Activated T-cell treated with anti-CD3 and anti-CD28 coated beads, Interleukin-2, amount 50 U/mL, for 4 hours (primary cell): ENCODE measurements at regions not wholly inside any gene's neighbourhood (a gene's known extent, or its start where the extent isn't known, plus 50 kb on each side); places are given as distances from the start of the nearest gene placed in this dataset.

Experiments
- ATAC-seq, 2 donors: fragments of 200-7000 bp; cut with Tn5 transposase; one replicate each; pipeline ENCODE4 v1.10.0; 2021
- DNase-seq: peaks from one replicate; pipeline ENCODE4 v3.0.0-alpha.2; 2020
- H3K27me3 Mint-ChIP-seq: one replicate; pipeline ENCODE4 v1.8.0; 2021; ENCODE audit warnings: low read depth, mixed read lengths
- H3K36me3 Mint-ChIP-seq: one replicate; pipeline ENCODE4 v1.8.0; 2022; ENCODE audit warnings: mixed read lengths; ENCODE audit not compliant: insufficient read depth
- H3K4me1 Mint-ChIP-seq: one replicate; pipeline ENCODE4 v1.8.0; 2021; ENCODE audit warnings: low read depth, mixed read lengths
- H3K4me3 Mint-ChIP-seq: one replicate; pipeline ENCODE4 v1.8.0; 2021; ENCODE audit warnings: mild to moderate bottlenecking, moderate library complexity, mixed read lengths
- H3K9me3 Mint-ChIP-seq: one replicate; pipeline ENCODE4 v1.8.0; 2021; ENCODE audit warnings: mixed read lengths

DNA sequence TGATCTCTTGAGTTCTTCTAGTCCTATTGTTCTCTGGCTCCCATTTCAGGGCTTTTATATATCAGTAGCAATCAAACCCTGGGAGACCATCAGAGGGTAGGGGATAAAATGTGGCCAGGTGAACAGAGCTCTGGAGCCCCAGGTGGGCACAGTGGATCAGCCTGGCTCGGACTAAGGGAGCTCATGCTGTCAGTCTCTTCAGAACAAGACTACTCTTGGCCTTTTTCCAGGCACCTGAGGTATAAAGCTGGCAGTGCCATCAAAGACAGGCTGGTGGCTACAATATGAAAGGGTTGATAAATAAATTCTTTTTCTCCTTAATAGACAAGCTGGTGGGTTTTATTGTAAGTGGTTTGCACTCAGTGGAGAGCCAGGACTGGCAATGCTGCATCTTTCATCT, 160.0 kb upstream of the CCL2 start:
- ATAC-seq (no peak), DNase-seq (no peak)
- H3K4me1 Mint-ChIP-seq, result no peaks in the 10 kb centered on the region
- no peak overlapping the region for H3K4me3 Mint-ChIP-seq
- peaks cover 19% of the 10 kb centered on the region for H3K27me3 Mint-ChIP-seq
- H3K9me3 Mint-ChIP-seq, result no peaks in the 10 kb centered on the region
- no peaks in the 10 kb centered on the region for H3K36me3 Mint-ChIP-seq

DNA sequence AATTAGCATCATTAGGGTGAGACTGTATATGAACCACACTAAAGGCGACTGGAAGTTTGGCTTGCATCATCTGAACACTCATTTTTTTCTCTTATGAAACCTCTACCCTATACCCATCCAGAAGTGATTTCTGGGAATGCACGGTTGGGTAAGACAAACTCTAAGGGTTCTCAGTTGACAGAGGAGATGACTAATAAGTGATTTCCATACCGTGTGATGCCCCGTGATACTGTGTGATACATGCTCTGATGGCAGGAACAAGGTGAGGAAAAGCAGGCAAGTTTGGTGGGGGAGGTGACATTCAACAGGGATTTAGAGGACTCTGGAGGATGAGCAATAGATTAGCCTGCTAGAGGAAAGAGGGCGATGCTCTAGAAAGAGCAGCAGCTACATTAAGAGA, 156.4 kb upstream of the CCL2 start:
- no peak for DNase-seq
- H3K4me1 Mint-ChIP-seq, result no peaks in the 10 kb centered on the region
- no peak overlapping the region for H3K4me3 Mint-ChIP-seq
- no peak for ATAC-seq
- peaks cover 17% of the 10 kb centered on the region for H3K27me3 Mint-ChIP-seq
- no peaks in the 10 kb centered on the region for H3K36me3 Mint-ChIP-seq
- H3K9me3 Mint-ChIP-seq, result no peaks in the 10 kb centered on the region

DNA sequence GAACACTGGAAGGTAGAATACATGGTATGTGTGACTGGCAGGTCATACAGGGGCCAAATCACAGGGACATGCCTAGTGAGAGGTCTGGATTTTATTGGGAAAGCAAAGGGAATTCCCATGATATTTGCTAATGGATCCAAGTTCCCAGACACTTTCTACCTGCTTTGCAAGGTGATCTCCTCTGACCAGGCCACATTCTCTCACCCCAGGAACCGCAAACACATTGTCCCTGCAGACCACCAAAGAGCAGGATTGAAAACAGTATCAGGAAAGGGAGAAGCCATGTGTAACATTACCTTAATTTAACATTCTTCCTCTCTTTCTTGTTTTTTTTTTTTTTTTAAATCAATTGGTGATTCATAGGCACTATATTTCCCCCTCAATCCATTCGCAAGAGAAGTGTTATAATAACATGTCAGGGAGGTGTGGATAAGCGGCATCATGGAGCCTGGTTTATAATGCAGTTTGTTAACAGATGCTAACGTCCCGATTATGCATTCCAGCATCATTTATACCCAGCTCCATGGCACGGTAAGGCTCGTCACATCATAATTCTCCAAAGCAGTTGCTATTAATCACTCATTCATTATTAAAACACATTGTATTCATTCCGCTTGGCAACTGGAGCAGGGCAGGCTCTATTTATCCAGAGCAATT, 155.1 kb upstream of the CCL2 start:
- H3K9me3 Mint-ChIP-seq, result no peaks in the 10 kb centered on the region

DNA sequence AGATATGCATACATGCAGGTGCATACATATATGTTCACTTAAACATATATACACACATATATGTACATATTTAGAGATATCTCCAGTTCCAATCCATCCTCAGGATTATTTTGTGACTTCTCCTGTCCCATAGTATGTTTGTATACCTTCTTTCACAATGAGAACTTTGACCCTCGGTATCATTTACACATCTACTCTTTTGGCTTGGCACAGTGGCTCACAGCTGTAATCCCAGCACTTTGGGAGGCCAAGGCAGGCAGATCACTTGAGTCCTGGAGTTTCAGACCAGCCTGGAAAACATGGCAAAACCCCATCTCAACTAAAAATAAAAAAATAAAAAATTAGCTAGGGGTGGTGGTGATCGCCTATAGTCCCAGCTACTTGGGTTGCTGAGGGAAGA, 148.1 kb upstream of the CCL2 start:
- Mint-ChIP-seq H3K36me3 (no peaks in the 10 kb centered on the region), H3K27me3 (peaks cover 19% of the 10 kb centered on the region), H3K9me3 (no peaks in the 10 kb centered on the region), H3K4me3 (no peak overlapping the region), H3K4me1 (no peaks in the 10 kb centered on the region)
- ATAC-seq (no peak), DNase-seq (no peak)

More for the DNA sequence above, 155.1 kb upstream of the CCL2 start:
- DNase-seq (no peak), ATAC-seq (no peak)
- Mint-ChIP-seq H3K4me1 (no peaks in the 10 kb centered on the region), H3K36me3 (no peaks in the 10 kb centered on the region), H3K27me3 (peaks cover 17% of the 10 kb centered on the region), H3K4me3 (no peak overlapping the region)

DNA sequence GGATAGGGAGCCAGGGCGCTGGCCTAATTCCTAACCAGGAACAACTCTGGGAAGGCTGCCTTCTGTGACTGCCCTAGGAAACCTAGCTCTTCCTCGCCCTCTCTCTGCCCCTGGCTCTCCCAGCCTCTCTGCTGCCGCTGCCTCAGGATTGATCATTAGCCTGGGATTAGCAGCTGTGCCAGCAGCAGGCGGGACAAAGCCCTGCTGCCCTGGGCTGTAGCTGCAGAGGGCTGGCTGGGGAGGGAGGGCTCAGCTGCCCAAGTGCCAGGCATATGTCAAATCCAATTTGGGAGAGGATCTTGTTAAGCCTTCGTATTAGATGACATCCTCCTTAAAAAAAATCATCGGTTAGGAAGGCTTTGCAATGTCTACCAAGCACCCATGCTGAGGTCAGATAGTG, 144.8 kb upstream of the CCL2 start:
- no peak overlapping the region for H3K4me3 Mint-ChIP-seq
- H3K4me1 Mint-ChIP-seq, result no peaks in the 10 kb centered on the region
- DNase-seq, result no peak
- ATAC-seq, result no peak
- no peaks in the 10 kb centered on the region for H3K9me3 Mint-ChIP-seq
- H3K27me3 Mint-ChIP-seq, result peaks cover 29% of the 10 kb centered on the region
- no peaks in the 10 kb centered on the region for H3K36me3 Mint-ChIP-seq

DNA sequence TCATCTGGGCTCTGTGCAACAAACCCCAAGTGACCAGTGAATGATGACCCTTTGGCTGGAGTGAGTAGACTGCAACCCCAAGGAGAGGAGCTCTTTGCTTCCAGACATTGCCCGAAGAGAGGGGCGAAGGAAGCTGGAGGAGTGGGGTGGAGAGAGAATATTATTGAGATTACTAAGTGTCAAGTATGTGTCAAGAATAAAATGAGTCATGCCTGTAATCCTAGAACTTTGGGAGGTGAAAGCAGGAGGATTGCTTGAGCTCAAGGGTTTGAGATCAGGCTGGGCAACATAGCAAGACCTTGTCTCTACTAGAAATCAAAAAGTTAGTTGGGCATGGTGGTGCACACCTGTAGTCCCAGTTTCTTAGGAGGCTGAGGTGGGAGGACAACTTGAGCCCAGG, 142.0 kb upstream of the CCL2 start:
- Mint-ChIP-seq H3K4me3 (no peak overlapping the region), H3K9me3 (no peaks in the 10 kb centered on the region), H3K4me1 (no peaks in the 10 kb centered on the region), H3K27me3 (peaks cover 24% of the 10 kb centered on the region), H3K36me3 (no peaks in the 10 kb centered on the region)
- no peak for ATAC-seq
- no peak for DNase-seq

DNA sequence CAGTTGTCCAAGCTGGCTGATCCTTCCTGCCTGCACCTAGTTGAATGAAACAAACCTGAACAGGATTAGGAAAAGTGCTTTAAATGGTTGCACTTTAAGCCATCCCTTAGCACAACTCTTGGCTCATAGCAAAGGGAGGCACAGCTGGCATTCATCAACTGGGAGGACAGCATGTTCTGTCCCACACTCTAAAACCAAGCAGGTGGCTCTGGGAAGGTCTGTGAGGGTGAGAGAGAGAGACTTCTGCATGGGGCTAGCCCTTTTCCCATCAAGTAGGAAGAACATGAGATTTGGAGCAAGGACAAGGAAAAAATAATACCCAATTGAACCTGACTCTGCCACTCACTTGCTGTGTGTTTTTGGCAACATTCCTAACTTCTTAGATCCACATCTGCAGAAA, 140.9 kb upstream of the CCL2 start:
- peaks cover 22% of the 10 kb centered on the region for H3K27me3 Mint-ChIP-seq
- no peak for ATAC-seq
- H3K9me3 Mint-ChIP-seq, result no peaks in the 10 kb centered on the region
- no peaks in the 10 kb centered on the region for H3K36me3 Mint-ChIP-seq
- DNase-seq, result no peak
- no peaks in the 10 kb centered on the region for H3K4me1 Mint-ChIP-seq
- no peak overlapping the region for H3K4me3 Mint-ChIP-seq

DNA sequence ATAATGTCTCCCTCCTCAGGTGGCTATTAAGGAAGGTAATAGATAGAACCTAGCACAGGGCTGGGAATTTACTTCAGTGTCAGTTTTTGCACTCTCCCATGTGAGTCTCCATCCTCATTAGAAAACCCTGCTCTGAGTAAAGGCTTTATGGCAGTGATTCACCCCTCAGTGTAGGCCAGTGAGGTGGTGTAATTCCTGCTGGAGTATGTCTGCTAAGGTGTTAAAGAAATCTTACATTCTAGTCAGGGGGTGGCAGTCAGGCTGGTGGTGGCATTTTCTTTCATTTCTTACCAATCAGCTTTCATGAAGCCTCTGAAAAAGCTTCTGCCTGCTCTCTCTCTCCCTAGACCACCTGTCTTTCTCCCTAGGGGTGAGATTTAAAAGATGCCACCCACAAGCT, 138.8 kb upstream of the CCL2 start:
- H3K4me1 Mint-ChIP-seq, result no peaks in the 10 kb centered on the region
- H3K36me3 Mint-ChIP-seq, result no peaks in the 10 kb centered on the region

DNA sequence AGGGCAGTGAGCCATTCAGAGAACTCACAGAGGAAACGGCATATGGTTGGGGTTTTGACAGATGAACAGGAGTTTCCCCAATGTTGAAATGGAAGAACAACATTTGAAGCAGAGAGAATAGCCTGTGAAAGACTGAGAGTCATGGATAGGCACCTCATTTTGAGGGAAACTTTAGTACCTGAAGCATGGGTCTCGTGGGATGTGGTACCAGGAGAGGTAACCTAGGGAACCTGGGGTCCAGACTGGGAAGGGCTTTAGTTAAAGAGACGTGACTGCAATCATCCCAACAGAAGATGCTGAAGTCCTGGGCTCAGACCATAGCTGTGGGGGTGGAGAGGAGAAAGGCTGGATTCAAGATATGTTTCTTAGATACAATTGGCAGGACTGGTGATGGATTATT, 137.8 kb upstream of the CCL2 start:
- Mint-ChIP-seq H3K36me3 (no peaks in the 10 kb centered on the region), H3K9me3 (no peaks in the 10 kb centered on the region), H3K4me3 (no peak overlapping the region), H3K27me3 (peaks cover 16% of the 10 kb centered on the region), H3K4me1 (no peaks in the 10 kb centered on the region)
- DNase-seq, result no peak
- no peak for ATAC-seq

More for the DNA sequence above, 138.8 kb upstream of the CCL2 start:
- Mint-ChIP-seq H3K27me3 (peaks cover 14% of the 10 kb centered on the region), H3K4me3 (no peak overlapping the region), H3K9me3 (no peaks in the 10 kb centered on the region)
- DNase-seq, result no peak
- no peak for ATAC-seq

DNA sequence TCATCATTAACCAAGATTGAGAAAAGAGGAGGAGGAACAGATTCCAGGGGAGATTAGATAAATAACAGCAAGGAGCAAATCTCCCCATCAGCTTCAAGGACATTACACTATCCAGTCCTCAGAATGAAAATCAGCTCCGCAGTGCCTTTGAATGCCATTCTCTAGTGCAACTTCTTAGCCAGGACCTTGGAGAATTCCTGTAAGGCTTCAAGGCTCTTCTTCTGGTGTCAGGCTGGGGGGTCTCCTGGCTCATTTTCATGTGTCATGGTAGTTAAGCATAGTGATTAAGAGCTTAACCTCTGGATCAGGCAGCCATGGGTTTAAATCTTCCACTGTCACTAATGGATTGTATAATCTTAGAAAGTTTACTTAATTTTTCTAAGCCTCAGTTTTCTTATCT, 137.3 kb upstream of the CCL2 start:
- no peak for DNase-seq
- H3K9me3 Mint-ChIP-seq, result no peaks in the 10 kb centered on the region
- ATAC-seq, result no peak
- H3K27me3 Mint-ChIP-seq, result peaks cover 18% of the 10 kb centered on the region
- no peak overlapping the region for H3K4me3 Mint-ChIP-seq
- no peaks in the 10 kb centered on the region for H3K4me1 Mint-ChIP-seq
- no peaks in the 10 kb centered on the region for H3K36me3 Mint-ChIP-seq

DNA sequence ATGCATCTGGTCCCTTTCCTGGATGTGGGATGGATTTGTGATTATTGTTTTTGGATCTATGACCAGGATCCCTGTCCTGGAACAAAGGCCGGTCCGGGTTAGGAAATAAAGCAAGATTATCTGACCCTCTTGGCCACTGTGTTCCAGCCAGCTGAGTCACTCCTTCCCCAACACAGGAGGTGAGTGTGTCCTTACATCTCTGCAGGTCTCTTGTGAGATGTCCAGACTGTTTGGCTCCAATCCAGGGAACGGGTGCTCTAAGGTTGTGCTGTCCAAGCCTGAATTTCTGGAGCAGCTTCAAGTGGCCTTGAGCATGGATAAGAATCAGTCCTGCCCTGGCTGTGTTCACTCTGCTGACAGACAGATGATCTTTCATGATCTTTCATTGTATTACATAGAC, 136.5 kb upstream of the CCL2 start:
- DNase-seq (no peak), ATAC-seq (no peak)
- no peaks in the 10 kb centered on the region for H3K36me3 Mint-ChIP-seq
- no peak overlapping the region for H3K4me3 Mint-ChIP-seq
- H3K27me3 Mint-ChIP-seq, result peaks cover 16% of the 10 kb centered on the region
- no peaks in the 10 kb centered on the region for H3K9me3 Mint-ChIP-seq
- no peaks in the 10 kb centered on the region for H3K4me1 Mint-ChIP-seq

DNA sequence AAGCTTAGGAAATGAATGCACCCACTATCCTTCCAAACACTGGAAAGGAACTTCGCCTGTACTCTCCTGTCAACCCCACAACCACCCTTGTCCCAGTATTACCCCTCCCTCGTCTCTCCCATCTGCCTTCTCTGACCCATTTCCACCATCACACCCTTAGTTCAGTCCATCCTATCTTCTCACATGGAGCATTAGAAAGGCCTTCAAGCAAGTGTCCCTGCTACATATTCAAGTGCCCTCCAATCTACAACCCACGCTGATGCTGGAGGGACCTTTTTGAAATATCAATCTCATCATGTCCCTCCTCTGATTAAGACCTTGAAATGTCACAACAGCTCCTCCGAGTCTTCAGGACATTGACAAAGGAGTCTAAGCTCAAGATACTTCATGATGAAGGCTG, 133.8 kb upstream of the CCL2 start:
- DNase-seq (no peak), ATAC-seq (no peak)
- no peaks in the 10 kb centered on the region for H3K4me1 Mint-ChIP-seq
- no peaks in the 10 kb centered on the region for H3K36me3 Mint-ChIP-seq
- no peak overlapping the region for H3K4me3 Mint-ChIP-seq
- H3K27me3 Mint-ChIP-seq, result peaks cover 16% of the 10 kb centered on the region
- H3K9me3 Mint-ChIP-seq, result no peaks in the 10 kb centered on the region

DNA sequence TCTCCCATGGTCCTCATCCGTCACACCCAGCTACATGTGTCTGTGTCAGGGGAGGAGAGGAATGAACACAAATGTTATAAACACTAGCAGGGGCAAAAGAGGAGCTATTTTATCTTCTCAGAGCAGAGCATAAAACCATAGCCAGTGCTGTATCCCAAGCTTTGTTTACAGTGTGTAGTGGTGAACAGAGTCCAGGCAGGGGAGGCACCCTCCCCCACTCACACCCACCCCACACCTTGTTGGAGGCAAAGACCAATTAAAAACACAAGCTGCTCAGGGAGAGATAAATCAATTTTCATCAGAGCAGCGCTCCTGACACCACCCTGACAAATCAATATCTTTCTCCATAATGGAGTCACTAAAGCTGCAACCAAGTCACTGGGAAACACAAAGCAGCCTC, 132.6 kb upstream of the CCL2 start:
- H3K36me3 Mint-ChIP-seq, result no peaks in the 10 kb centered on the region
- ATAC-seq, result no peak
- no peaks in the 10 kb centered on the region for H3K9me3 Mint-ChIP-seq
- DNase-seq, result no peak
- H3K4me1 Mint-ChIP-seq, result no peaks in the 10 kb centered on the region
- H3K27me3 Mint-ChIP-seq, result peaks cover 17% of the 10 kb centered on the region
- H3K4me3 Mint-ChIP-seq, result no peak overlapping the region

DNA sequence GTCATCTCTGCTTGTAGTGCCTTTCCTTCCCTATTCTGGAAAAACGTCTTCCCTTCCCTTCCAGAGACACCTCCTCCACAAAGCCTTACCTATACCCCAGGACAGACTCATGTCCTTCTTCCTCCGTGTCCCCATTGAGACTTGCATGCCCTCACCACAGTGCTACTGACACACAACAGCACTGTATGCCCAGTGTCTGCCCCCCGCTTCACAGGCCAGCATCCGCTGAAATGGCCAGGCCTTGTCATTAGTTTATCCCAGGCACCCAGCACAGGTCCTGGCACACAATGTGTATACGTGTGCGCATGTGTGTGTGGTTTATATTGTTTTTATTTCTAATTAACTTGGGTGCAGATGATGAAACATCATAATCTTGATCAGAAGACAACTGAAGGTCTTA, 130.1 kb upstream of the CCL2 start:
- Mint-ChIP-seq H3K36me3 (no peaks in the 10 kb centered on the region), H3K4me1 (no peaks in the 10 kb centered on the region), H3K27me3 (peaks cover 20% of the 10 kb centered on the region), H3K4me3 (no peak overlapping the region), H3K9me3 (no peaks in the 10 kb centered on the region)
- DNase-seq (no peak), ATAC-seq (no peak)

DNA sequence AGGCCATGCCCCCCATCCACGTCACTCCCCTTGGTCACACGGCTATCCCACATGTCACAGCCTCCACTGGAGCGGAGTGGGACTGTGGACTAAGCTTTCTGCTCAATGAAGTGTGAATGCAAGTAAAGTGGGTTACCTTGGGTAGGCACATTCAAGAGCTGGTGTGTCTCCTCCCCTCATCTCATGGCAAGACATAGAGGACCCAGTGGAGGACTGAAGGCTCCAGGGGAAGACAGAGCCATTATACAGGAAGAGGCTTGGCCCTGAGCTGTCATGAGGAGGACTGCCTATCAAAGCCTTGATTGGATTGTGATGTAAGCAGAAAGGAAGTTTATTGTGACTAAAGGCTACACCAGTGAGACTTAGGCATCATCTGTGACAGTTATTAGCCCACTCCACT, 129.2 kb upstream of the CCL2 start:
- ATAC-seq (no peak), DNase-seq (no peak)
- no peaks in the 10 kb centered on the region for H3K9me3 Mint-ChIP-seq
- peaks cover 21% of the 10 kb centered on the region for H3K27me3 Mint-ChIP-seq
- no peaks in the 10 kb centered on the region for H3K4me1 Mint-ChIP-seq
- H3K4me3 Mint-ChIP-seq, result no peak overlapping the region
- H3K36me3 Mint-ChIP-seq, result no peaks in the 10 kb centered on the region

DNA sequence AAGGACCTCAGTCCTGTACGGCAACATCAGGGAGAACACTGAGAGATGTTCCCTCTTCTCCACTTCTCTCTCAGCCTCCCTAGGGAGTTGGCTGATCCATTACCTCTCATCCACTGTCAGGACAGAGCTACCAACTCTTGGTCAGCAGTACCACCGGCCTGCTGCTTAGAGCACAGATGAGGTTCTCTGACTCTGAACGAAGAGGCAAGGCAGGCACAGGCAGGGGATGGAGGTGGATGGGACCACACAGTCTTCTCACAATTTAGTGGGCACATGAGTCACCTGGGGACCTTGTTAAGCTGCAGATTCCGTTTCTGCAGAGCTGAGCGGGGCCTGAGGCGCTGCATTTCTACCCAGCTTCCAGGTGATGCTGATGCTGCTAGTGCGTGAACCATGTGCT, 128.6 kb upstream of the CCL2 start:
- H3K4me1 Mint-ChIP-seq, result no peaks in the 10 kb centered on the region
- H3K4me3 Mint-ChIP-seq, result no peak overlapping the region
- no peaks in the 10 kb centered on the region for H3K9me3 Mint-ChIP-seq
- H3K27me3 Mint-ChIP-seq, result peaks cover 18% of the 10 kb centered on the region
- H3K36me3 Mint-ChIP-seq, result no peaks in the 10 kb centered on the region
- ATAC-seq, result no peak
- no peak for DNase-seq
